Neuronal stem cell (in vitro differentiated cells): ENCODE measurements at regions not wholly inside any gene's neighbourhood (a gene's known extent, or its start where the extent isn't known, plus 50 kb on each side); places are given as distances from the start of the nearest gene placed in this dataset.
"Not testable (repeated sequence)": the region's sequence is repeated elsewhere in the genome, so short reads cannot be mapped to it uniquely, and the experiment has no call there.

Experiments used
- DNase-seq: peaks from one replicate; pipeline ENCODE4 v3.0.0-alpha.2; 2013; ENCODE audit warnings: low spot score
- H2AFZ ChIP-seq: one replicate; pipeline ENCODE4 v1.6.1; 2013; ENCODE audit warnings: mild to moderate bottlenecking, low read length, inconsistent platforms
- H2AK5ac ChIP-seq: 2 replicates; pipeline ENCODE4 v1.6.1; 2013; ENCODE audit warnings: low read depth, mild to moderate bottlenecking, inconsistent platforms, low read length, moderate library complexity, mixed read lengths
- H2BK120ac ChIP-seq: 2 replicates; pipeline ENCODE4 v1.6.1; 2013; ENCODE audit warnings: low read depth, mild to moderate bottlenecking, inconsistent platforms, low read length, moderate library complexity, mixed read lengths
- H2BK12ac ChIP-seq: one replicate; pipeline ENCODE4 v1.6.1; 2013; ENCODE audit warnings: low read length, inconsistent platforms
- H2BK15ac ChIP-seq: 2 replicates; pipeline ENCODE4 v1.6.1; 2013; ENCODE audit warnings: mild to moderate bottlenecking, low read length, inconsistent platforms, mixed read lengths
- H2BK5ac ChIP-seq: one replicate; pipeline ENCODE4 v1.6.1; 2013; ENCODE audit warnings: inconsistent platforms, mild to moderate bottlenecking, low read length, moderate library complexity
- H3K14ac ChIP-seq: one replicate; pipeline ENCODE4 v1.6.1; 2013; ENCODE audit warnings: low read length, inconsistent platforms
- H3K18ac ChIP-seq: 2 replicates; pipeline ENCODE4 v1.6.1; 2013; ENCODE audit warnings: low read length, inconsistent platforms
- H3K23ac ChIP-seq: 2 replicates; pipeline ENCODE4 v1.6.1; 2013; ENCODE audit warnings: low read depth, mild to moderate bottlenecking, mixed read lengths, low read length, inconsistent platforms; ENCODE audit not compliant: poor library complexity
- H3K27ac ChIP-seq: replicated peaks from 3 replicates; pipeline ENCODE4 v1.5.1; 2013; ENCODE audit warnings: low read length, inconsistent platforms
- H3K27me3 ChIP-seq, 3 experiments: 2 replicates each; pipeline ENCODE4 v1.6.1; 2013; ENCODE audit warnings: low read length in 3 of 3, mild to moderate bottlenecking in 2 of 3, inconsistent platforms in 1 of 3, low read depth in 1 of 3, mixed read lengths in 1 of 3, moderate library complexity in 1 of 3; ENCODE audit not compliant: control insufficient read depth in 3 of 3, insufficient read depth in 3 of 3
- H3K36me3 ChIP-seq, 2 donors: replicated peaks in 1 of 2; 2 replicates each; pipeline ENCODE4 v1.6.1; 2013; ENCODE audit warnings: low read length in 2 of 2; ENCODE audit not compliant: control insufficient read depth in 2 of 2, insufficient read depth in 2 of 2
- H3K4ac ChIP-seq: 2 replicates; pipeline ENCODE4 v1.6.1; 2013; ENCODE audit warnings: inconsistent platforms, mild to moderate bottlenecking, low read length, moderate library complexity
- H3K4me1 ChIP-seq, 2 donors: 1 replicate in 1 of 2; 2 replicates in 1 of 2; pipeline ENCODE4 v1.6.1; 2013; ENCODE audit warnings: low read length in 2 of 2, low read depth in 1 of 2; ENCODE audit not compliant: control insufficient read depth in 2 of 2, insufficient read depth in 1 of 2
- H3K4me2 ChIP-seq: one replicate; pipeline ENCODE4 v1.6.1; 2013; ENCODE audit warnings: mild to moderate bottlenecking, low read length, inconsistent platforms; ENCODE audit not compliant: insufficient read depth, poor library complexity, severe bottlenecking
- H3K4me3 ChIP-seq, 2 donors: 2 replicates each; pipeline ENCODE4 v1.5.1; 2013; ENCODE audit warnings: low read length in 2 of 2, mild to moderate bottlenecking in 2 of 2, inconsistent platforms in 1 of 2, moderate library complexity in 1 of 2
- H3K79me1 ChIP-seq: one replicate; pipeline ENCODE4 v1.6.1; 2013; ENCODE audit warnings: low read depth, mild to moderate bottlenecking, inconsistent platforms, low read length, moderate library complexity
- H3K9ac ChIP-seq: one replicate; pipeline ENCODE4 v1.6.1; 2013; ENCODE audit warnings: mild to moderate bottlenecking, low read depth, low read length, inconsistent platforms; ENCODE audit not compliant: poor library complexity
- H3K9me3 ChIP-seq, 2 donors: replicated peaks in 1 of 2; 2 replicates each; pipeline versions ENCODE3 to v1.6.1; 2013; ENCODE audit warnings: low read length in 2 of 2, mild to moderate bottlenecking in 2 of 2, inconsistent platforms in 1 of 2, low read depth in 1 of 2, mixed read lengths in 1 of 2, moderate library complexity in 1 of 2; ENCODE audit not compliant: control insufficient read depth in 2 of 2, insufficient read depth in 1 of 2
- H4K8ac ChIP-seq: one replicate; pipeline ENCODE4 v1.6.1; 2013; ENCODE audit warnings: low read depth, mild to moderate bottlenecking, inconsistent platforms, low read length, moderate library complexity
- H4K91ac ChIP-seq: one replicate; pipeline ENCODE4 v1.6.1; 2013; ENCODE audit warnings: low read length, low read depth, mild to moderate bottlenecking, inconsistent platforms; ENCODE audit not compliant: poor library complexity
- whole genome bisulfite sequencing, 2 donors: extraction: QIAGEN DNeasy Blood & Tissue Kit; methylation state at CpG; one replicate each; pipeline ENCODE4 v1.1.7; 2013; ENCODE audit warnings: missing lambda C conversion rate in 2 of 2, mixed read lengths in 1 of 2; ENCODE audit not compliant: insufficient read length in 2 of 2, insufficient replicate concordance in 1 of 2; ENCODE audit errors: extremely low coverage in 2 of 2; 5-methylcytosine and 5-hydroxymethylcytosine counted together

GRCh38 chr6:112524071-112524470 is 176.9 kb downstream of the RFPL4B start:
- no CpG with 5 or more reads among the region's 2 CpGs for WGBS, 2 donors
- Histone ChIP-seq H2BK120ac (no peak overlapping the region), H3K23ac (no peak overlapping the region), H3K27ac (no peak overlapping the region), H3K36me3 (peaks cover 0 to 2% of the 10 kb centered on the region in 2 donors), H3K27me3 (no peaks in the 10 kb centered on the region), H3K14ac (no peak overlapping the region), H3K4me2 (no peak overlapping the region), H3K4me3 (no peak overlapping the region), H3K4me1 (no peaks in the 10 kb centered on the region), H3K79me1 (no peaks in the 10 kb centered on the region), H4K8ac (no peak overlapping the region), H3K9me3 (peaks cover 0 to 2% of the 10 kb centered on the region in 2 donors), H3K9ac (no peak overlapping the region), H3K18ac (no peak overlapping the region), H2BK12ac (no peak overlapping the region), H2AFZ (no peak overlapping the region), H4K91ac (no peak overlapping the region), H2BK15ac (no peak overlapping the region), H3K4ac (no peak overlapping the region), H2BK5ac (no peak overlapping the region), H2AK5ac (no peak overlapping the region)
- no peak for DNase-seq

DNA sequence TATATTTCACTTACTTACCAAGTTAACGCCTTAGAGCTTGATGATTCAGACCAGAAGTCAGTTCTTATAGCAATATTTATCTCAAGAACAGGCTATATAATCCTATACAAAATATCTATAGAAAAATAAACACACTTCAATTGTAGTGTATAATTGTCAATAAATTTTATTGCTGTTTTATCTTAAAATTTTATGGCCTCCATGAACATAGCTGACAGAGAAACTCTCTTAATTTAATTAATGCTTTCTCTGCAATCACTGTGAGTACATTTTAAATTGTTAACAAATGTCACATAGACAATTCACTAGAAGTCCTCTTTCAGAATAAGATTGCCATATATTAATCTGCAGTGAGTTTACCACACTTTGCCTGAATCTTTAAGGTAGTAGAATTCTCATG is 178.6 kb downstream of the RFPL4B start:
- H3K79me1 ChIP-seq, result no peaks in the 10 kb centered on the region
- H4K91ac ChIP-seq, result no peak overlapping the region
- WGBS, 2 donors, result no CpG with 5 or more reads among the region's 1 CpG
- H2BK120ac ChIP-seq, result no peak overlapping the region
- H2AK5ac ChIP-seq, result no peak overlapping the region
- no peak overlapping the region for H3K14ac ChIP-seq
- H2BK15ac ChIP-seq, result no peak overlapping the region
- no peak overlapping the region for H3K4ac ChIP-seq
- no peaks in the 10 kb centered on the region for H3K27me3 ChIP-seq
- no peak overlapping the region for H2AFZ ChIP-seq
- H3K4me3 ChIP-seq, result no peak overlapping the region
- no peak overlapping the region for H4K8ac ChIP-seq
- H3K4me1 ChIP-seq, result no peaks in the 10 kb centered on the region
- no peak overlapping the region for H3K27ac ChIP-seq
- peaks cover 0 to 7% of the 10 kb centered on the region in 2 donors for H3K9me3 ChIP-seq
- H3K9ac ChIP-seq, result no peak overlapping the region
- peaks cover 0 to 4% of the 10 kb centered on the region in 2 donors for H3K36me3 ChIP-seq
- no peak for DNase-seq
- H2BK5ac ChIP-seq, result no peak overlapping the region
- no peak overlapping the region for H3K18ac ChIP-seq
- H3K23ac ChIP-seq, result no peak overlapping the region
- H2BK12ac ChIP-seq, result no peak overlapping the region
- no peak overlapping the region for H3K4me2 ChIP-seq

DNA sequence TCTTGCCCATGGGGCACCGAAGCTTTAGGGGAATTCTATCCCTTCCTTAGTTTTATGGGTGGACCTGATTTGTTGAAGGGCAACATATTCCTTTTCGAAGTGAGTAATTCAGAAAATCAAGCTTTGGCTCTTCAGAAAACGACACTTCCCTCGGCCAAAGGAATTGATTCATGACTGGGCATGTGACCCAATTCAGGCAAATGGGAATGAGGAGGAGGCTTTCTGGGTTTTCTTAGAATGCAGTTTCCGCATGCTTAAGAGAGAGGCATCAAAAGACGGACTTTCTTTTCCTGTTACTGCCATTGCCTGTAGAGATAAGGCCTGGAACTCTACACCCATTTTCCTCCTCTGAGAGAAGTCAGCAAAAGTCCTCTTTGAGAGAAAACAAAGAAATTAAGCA is 179.5 kb downstream of the RFPL4B start:
- no peak overlapping the region for H2AK5ac ChIP-seq
- H2BK15ac ChIP-seq, result no peak overlapping the region
- H3K4ac ChIP-seq, result no peak overlapping the region
- no peak overlapping the region for H3K23ac ChIP-seq
- H3K14ac ChIP-seq, result no peak overlapping the region
- no peak overlapping the region for H3K27ac ChIP-seq
- DNase-seq, result no peak
- no peak overlapping the region for H4K8ac ChIP-seq
- H3K9ac ChIP-seq, result no peak overlapping the region
- H2AFZ ChIP-seq, result peak overlapping the region; percentile 50
- no peak overlapping the region for H4K91ac ChIP-seq
- no peak overlapping the region for H3K4me3 ChIP-seq
- WGBS, 2 donors, result no CpG with 5 or more reads among the region's 6 CpGs
- no peak overlapping the region for H2BK12ac ChIP-seq
- no peak overlapping the region for H3K4me2 ChIP-seq
- peaks cover 0 to 4% of the 10 kb centered on the region in 2 donors for H3K36me3 ChIP-seq
- no peaks in the 10 kb centered on the region for H3K4me1 ChIP-seq
- H3K18ac ChIP-seq, result no peak overlapping the region
- H3K79me1 ChIP-seq, result no peaks in the 10 kb centered on the region
- H2BK5ac ChIP-seq, result no peak overlapping the region
- no peaks in the 10 kb centered on the region for H3K27me3 ChIP-seq
- H3K9me3 ChIP-seq, result peaks cover 0 to 7% of the 10 kb centered on the region in 2 donors
- H2BK120ac ChIP-seq, result no peak overlapping the region

- H3K18ac ChIP-seq, H3K79me1 ChIP-seq, H3K27me3 ChIP-seq, H3K9me3 ChIP-seq, H2BK120ac ChIP-seq, H3K14ac ChIP-seq, H2AK5ac ChIP-seq, H4K8ac ChIP-seq, H3K4ac ChIP-seq, H3K23ac ChIP-seq, H3K36me3 ChIP-seq, H3K9ac ChIP-seq, DNase-seq, H2BK5ac ChIP-seq, H3K27ac ChIP-seq, H3K4me3 ChIP-seq, H2AFZ ChIP-seq, H3K4me2 ChIP-seq, H3K4me1 ChIP-seq, H2BK12ac ChIP-seq, H2BK15ac ChIP-seq, H4K91ac ChIP-seq: not testable (repeated sequence)
- WGBS, 2 donors, result no CpG with 5 or more reads among the region's 29 CpGs
These were observed 181.2 kb downstream of the RFPL4B start for GRCh38 chr6:112528306-112528705.
